ENCODE measurements at regions not wholly inside any gene's neighbourhood (a gene's known extent, or its start where the extent isn't known, plus 50 kb on each side); places are given as distances from the start of the nearest gene placed in this dataset.

- no peak for TF ChIP-seq EZH2 (IDR thresholded peaks at IDR 0.05)
- no peak for TF ChIP-seq RAD21 (IDR thresholded peaks at IDR 0.05; ENCODE audit: low read depth)
- TF ChIP-seq REST (IDR thresholded peaks at IDR 0.05; ENCODE audit: low read depth) = no peak
- TF ChIP-seq POLR2A (IDR thresholded peaks at IDR 0.05; ENCODE audit: borderline replicate concordance, extremely low read depth, insufficient read depth, insufficient read length) = no peak
- no peak for TF ChIP-seq ZFX (IDR thresholded peaks at IDR 0.05)
- no peak for TF ChIP-seq EZH2phosphoT487 (IDR thresholded peaks at IDR 0.05; ENCODE audit: borderline replicate concordance)
- no peak for TF ChIP-seq SP1 (IDR thresholded peaks at IDR 0.05; ENCODE audit: low read depth)
- no peak for TF ChIP-seq SIN3A (IDR thresholded peaks at IDR 0.05; ENCODE audit: low read depth)
- TF ChIP-seq ATF3 (IDR thresholded peaks at IDR 0.05) = no peak
- no peak for TF ChIP-seq POLR2AphosphoS5 (IDR thresholded peaks at IDR 0.05; ENCODE audit: low read depth, low read length)
- TF ChIP-seq CBX3 (IDR thresholded peaks at IDR 0.05; ENCODE audit: low read depth) = no peak
- no peak for TF ChIP-seq EGR1 (IDR thresholded peaks at IDR 0.05; ENCODE audit: low read depth)
- no peak for TF ChIP-seq YY1 (IDR thresholded peaks at IDR 0.05; ENCODE audit: extremely low read depth, insufficient replicate concordance, low read depth, low read length)
- TF ChIP-seq ZBTB33 (IDR thresholded peaks at IDR 0.05; ENCODE audit: extremely low read depth, insufficient replicate concordance, low read length) = no peak
- no TSS peak for BruUV-seq (replicated peaks)
- intact Hi-C loops (cut with micrococcal nuclease) = no loop called here
- Histone ChIP-seq H3K9ac (ENCODE audit: low read length) (no peak overlapping the region), H2AFZ (ENCODE audit: low read depth, low read length, poor library complexity, severe bottlenecking) (no peak overlapping the region), H3K4me3 (replicated peaks in 1 of 2; ENCODE audit: low read depth in 1 of 2, low read length in 2 of 2) (no peak overlapping the region), H3K4me2 (ENCODE audit: low read length) (no peak overlapping the region), H3K36me3 (ENCODE audit: control insufficient read depth in 1 of 2, insufficient read depth in 2 of 2, low read length in 2 of 2) (no peaks in the 10 kb centered on the region), H4K20me1 (ENCODE audit: insufficient read depth) (no peaks in the 10 kb centered on the region), H3K9me2 (ENCODE audit: insufficient read depth) (no peaks in the 10 kb centered on the region), H3K4me1 (ENCODE audit: control insufficient read depth in 1 of 2, insufficient read depth in 2 of 2, low read length in 2 of 2) (no peaks in the 10 kb centered on the region), H3K27me3 (ENCODE audit: insufficient read depth, low read length) (no peaks in the 10 kb centered on the region), H3K9me3 (ENCODE audit: control insufficient read depth in 1 of 2, insufficient read depth in 1 of 2, low read depth in 1 of 2, low read length in 2 of 2) (no peaks in the 10 kb centered on the region; a peak in 1 of 4 replicates), H3K79me2 (ENCODE audit: insufficient read depth, low read length) (no peaks in the 10 kb centered on the region), H3K27ac (ENCODE audit: low read depth, low read length) (no peak overlapping the region)
- CTCF ChIA-PET = no interaction called here
- ATAC-seq (no peak), DNase-seq (ENCODE audit: low read depth, low spot score) (no peak)
- POLR2A ChIA-PET = no interaction called here
- RAD21 ChIA-PET (ENCODE audit: low non-redundant PET in 1 of 2, low total read pairs in 2 of 2, uncharacterized antibody in 2 of 2, unreplicated experiment in 2 of 2) = no interaction called here
Observed at GRCh38 chr3:75136100-75136897, 521.8 kb upstream of the CNTN3 start.

All from HCT116 (cell line).